ENCODE measurements at regions not wholly inside any gene's neighbourhood (a gene's known extent, or its start where the extent isn't known, plus 50 kb on each side); places are given as distances from the start of the nearest gene placed in this dataset.

DNA sequence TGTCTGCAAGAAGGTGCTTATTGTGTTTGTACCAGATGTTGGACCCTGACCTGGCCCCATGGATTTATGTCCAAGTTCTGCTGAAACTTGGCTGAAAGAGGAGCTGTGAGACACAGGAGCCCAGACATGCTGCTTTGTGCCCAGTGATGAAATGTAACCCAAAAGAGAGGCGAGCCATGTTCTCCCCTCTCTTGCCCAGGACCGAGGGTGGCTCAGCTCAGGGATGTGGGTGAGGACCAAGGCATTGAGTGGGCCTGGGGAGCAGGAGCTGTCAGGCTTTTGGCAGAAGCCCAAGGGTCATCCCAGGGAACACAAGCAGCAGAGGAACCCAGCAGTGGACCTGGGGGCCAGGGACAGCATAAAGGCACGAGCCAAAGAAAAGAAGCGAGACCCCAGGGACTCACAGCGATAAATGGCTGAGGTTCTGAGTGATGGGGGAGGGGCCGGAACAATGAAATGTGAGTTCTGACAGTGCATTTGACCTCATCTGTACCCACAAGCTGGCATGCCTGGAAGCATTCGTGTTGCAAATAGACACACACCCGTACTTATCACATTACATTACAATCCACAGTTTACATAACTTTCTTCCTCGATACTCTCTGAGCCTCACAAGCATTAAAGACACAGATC lies 363.4 kb upstream of the JARID2 start:
- POLR2A ChIA-PET, result no interaction called here
- CTCF ChIA-PET, result no interaction called here

More for the DNA sequence above, 363.4 kb upstream of the JARID2 start:
- no peak for ATAC-seq
- RAD21 ChIA-PET (ENCODE audit: low non-redundant PET in 1 of 2, low total read pairs in 2 of 2, uncharacterized antibody in 2 of 2, unreplicated experiment in 2 of 2), result no interaction called here
- Histone ChIP-seq H3K4me1 (ENCODE audit: control insufficient read depth in 1 of 2, insufficient read depth in 2 of 2, low read length in 2 of 2) (peaks cover 0 to 13% of the 10 kb centered on the region in 2 experiments; a peak in 2 of 4 replicates), H3K9ac (ENCODE audit: low read length) (no peak overlapping the region), H3K9me3 (ENCODE audit: control insufficient read depth in 1 of 2, insufficient read depth in 1 of 2, low read depth in 1 of 2, low read length in 2 of 2) (no peaks in the 10 kb centered on the region), H2AFZ (ENCODE audit: low read depth, low read length, poor library complexity, severe bottlenecking) (no peak overlapping the region), H3K4me2 (ENCODE audit: low read length) (no peak overlapping the region), H3K27ac (ENCODE audit: low read depth, low read length) (no peak overlapping the region), H3K9me2 (ENCODE audit: insufficient read depth) (no peaks in the 10 kb centered on the region), H3K79me2 (ENCODE audit: insufficient read depth, low read length) (no peaks in the 10 kb centered on the region), H3K4me3 (replicated peaks in 1 of 2; ENCODE audit: low read depth in 1 of 2, low read length in 2 of 2) (no peak overlapping the region), H4K20me1 (ENCODE audit: insufficient read depth) (no peaks in the 10 kb centered on the region), H3K36me3 (ENCODE audit: control insufficient read depth in 1 of 2, insufficient read depth in 2 of 2, low read length in 2 of 2) (no peaks in the 10 kb centered on the region), H3K27me3 (ENCODE audit: insufficient read depth, low read length) (no peaks in the 10 kb centered on the region)
- no TSS peak for BruUV-seq (replicated peaks)
- TF ChIP-seq ZFX (IDR thresholded peaks at IDR 0.05) (no peak), EZH2phosphoT487 (IDR thresholded peaks at IDR 0.05; ENCODE audit: borderline replicate concordance) (no peak), JUND (IDR thresholded peaks at IDR 0.05) (no peak), RAD21 (IDR thresholded peaks at IDR 0.05; ENCODE audit: low read depth) (no peak), ELF1 (IDR thresholded peaks at IDR 0.05; ENCODE audit: borderline replicate concordance, low read depth) (no peak), EZH2 (IDR thresholded peaks at IDR 0.05) (no peak), SIN3A (IDR thresholded peaks at IDR 0.05; ENCODE audit: low read depth) (no peak), TCF7L2 (IDR thresholded peaks at IDR 0.05; ENCODE audit: borderline replicate concordance, extremely low read depth, insufficient read depth, insufficient read length) (no peak), POLR2A (IDR thresholded peaks at IDR 0.05; ENCODE audit: borderline replicate concordance, extremely low read depth, insufficient read depth, insufficient read length) (no peak), ZNF274 (IDR thresholded peaks at IDR 0.05; ENCODE audit: low read depth, low read length) (no peak), POLR2AphosphoS5 (IDR thresholded peaks at IDR 0.05; ENCODE audit: low read depth, low read length) (no peak), CBX3 (IDR thresholded peaks at IDR 0.05; ENCODE audit: low read depth) (no peak)
- TF ChIP-seq, protein P1, sequence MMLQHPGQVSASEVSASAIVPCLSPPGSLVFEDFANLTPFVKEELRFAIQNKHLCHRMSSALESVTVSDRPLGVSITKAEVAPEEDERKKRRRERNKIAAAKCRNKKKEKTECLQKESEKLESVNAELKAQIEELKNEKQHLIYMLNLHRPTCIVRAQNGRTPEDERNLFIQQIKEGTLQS (IDR thresholded peaks at IDR 0.05), result no peak
- TF ChIP-seq, protein P2, sequence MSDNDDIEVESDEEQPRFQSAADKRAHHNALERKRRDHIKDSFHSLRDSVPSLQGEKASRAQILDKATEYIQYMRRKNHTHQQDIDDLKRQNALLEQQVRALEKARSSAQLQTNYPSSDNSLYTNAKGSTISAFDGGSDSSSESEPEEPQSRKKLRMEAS (IDR thresholded peaks at IDR 0.05), result no peak
- TF ChIP-seq, protein P3, sequence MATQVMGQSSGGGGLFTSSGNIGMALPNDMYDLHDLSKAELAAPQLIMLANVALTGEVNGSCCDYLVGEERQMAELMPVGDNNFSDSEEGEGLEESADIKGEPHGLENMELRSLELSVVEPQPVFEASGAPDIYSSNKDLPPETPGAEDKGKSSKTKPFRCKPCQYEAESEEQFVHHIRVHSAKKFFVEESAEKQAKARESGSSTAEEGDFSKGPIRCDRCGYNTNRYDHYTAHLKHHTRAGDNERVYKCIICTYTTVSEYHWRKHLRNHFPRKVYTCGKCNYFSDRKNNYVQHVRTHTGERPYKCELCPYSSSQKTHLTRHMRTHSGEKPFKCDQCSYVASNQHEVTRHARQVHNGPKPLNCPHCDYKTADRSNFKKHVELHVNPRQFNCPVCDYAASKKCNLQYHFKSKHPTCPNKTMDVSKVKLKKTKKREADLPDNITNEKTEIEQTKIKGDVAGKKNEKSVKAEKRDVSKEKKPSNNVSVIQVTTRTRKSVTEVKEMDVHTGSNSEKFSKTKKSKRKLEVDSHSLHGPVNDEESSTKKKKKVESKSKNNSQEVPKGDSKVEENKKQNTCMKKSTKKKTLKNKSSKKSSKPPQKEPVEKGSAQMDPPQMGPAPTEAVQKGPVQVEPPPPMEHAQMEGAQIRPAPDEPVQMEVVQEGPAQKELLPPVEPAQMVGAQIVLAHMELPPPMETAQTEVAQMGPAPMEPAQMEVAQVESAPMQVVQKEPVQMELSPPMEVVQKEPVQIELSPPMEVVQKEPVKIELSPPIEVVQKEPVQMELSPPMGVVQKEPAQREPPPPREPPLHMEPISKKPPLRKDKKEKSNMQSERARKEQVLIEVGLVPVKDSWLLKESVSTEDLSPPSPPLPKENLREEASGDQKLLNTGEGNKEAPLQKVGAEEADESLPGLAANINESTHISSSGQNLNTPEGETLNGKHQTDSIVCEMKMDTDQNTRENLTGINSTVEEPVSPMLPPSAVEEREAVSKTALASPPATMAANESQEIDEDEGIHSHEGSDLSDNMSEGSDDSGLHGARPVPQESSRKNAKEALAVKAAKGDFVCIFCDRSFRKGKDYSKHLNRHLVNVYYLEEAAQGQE (IDR thresholded peaks at IDR 0.05; ENCODE audit: low read depth), result no peak
- TF ChIP-seq, protein P4, sequence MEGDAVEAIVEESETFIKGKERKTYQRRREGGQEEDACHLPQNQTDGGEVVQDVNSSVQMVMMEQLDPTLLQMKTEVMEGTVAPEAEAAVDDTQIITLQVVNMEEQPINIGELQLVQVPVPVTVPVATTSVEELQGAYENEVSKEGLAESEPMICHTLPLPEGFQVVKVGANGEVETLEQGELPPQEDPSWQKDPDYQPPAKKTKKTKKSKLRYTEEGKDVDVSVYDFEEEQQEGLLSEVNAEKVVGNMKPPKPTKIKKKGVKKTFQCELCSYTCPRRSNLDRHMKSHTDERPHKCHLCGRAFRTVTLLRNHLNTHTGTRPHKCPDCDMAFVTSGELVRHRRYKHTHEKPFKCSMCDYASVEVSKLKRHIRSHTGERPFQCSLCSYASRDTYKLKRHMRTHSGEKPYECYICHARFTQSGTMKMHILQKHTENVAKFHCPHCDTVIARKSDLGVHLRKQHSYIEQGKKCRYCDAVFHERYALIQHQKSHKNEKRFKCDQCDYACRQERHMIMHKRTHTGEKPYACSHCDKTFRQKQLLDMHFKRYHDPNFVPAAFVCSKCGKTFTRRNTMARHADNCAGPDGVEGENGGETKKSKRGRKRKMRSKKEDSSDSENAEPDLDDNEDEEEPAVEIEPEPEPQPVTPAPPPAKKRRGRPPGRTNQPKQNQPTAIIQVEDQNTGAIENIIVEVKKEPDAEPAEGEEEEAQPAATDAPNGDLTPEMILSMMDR (IDR thresholded peaks at IDR 0.05 in 2 of 3, conservative IDR thresholded peaks at IDR 0.05 in 1 of 3; ENCODE audit: borderline replicate concordance in 1 of 3, insufficient read depth in 1 of 3, low read depth in 2 of 3, low read length in 2 of 3), result no peak
- TF ChIP-seq, protein P5, sequence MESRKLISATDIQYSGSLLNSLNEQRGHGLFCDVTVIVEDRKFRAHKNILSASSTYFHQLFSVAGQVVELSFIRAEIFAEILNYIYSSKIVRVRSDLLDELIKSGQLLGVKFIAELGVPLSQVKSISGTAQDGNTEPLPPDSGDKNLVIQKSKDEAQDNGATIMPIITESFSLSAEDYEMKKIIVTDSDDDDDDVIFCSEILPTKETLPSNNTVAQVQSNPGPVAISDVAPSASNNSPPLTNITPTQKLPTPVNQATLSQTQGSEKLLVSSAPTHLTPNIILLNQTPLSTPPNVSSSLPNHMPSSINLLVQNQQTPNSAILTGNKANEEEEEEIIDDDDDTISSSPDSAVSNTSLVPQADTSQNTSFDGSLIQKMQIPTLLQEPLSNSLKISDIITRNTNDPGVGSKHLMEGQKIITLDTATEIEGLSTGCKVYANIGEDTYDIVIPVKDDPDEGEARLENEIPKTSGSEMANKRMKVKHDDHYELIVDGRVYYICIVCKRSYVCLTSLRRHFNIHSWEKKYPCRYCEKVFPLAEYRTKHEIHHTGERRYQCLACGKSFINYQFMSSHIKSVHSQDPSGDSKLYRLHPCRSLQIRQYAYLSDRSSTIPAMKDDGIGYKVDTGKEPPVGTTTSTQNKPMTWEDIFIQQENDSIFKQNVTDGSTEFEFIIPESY (IDR thresholded peaks at IDR 0.05; ENCODE audit: extremely low read depth, insufficient replicate concordance, low read length), result no peak
- intact Hi-C loops (cut with micrococcal nuclease), result no loop called here
- DNase-seq (ENCODE audit: low read depth, low spot score), result no peak

All from HCT116 (cell line).